Parathyroid adenoma (tissue), 2 donors: ENCODE measurements at regions not wholly inside any gene's neighbourhood (a gene's known extent, or its start where the extent isn't known, plus 50 kb on each side); places are given as distances from the start of the nearest gene placed in this dataset.

Source experiments
- H2AFZ ChIP-seq: fragments of 300-600 bp; sonication (generic); one replicate; pipeline ENCODE4 v1.7.0; 2017; ENCODE audit warnings: antibody characterized with exemption, mild to moderate bottlenecking
- H3K27ac ChIP-seq: fragments of 300-600 bp; sonication (generic); one replicate; pipeline ENCODE4 v1.7.0; 2017
- H3K27me3 ChIP-seq: fragments of 300-600 bp; sonication (generic); one replicate; pipeline ENCODE4 v1.7.0; 2017; ENCODE audit warnings: low read length; ENCODE audit not compliant: control insufficient read depth, insufficient read depth
- H3K36me3 ChIP-seq: fragments of 300-600 bp; sonication (generic); one replicate; pipeline ENCODE4 v1.7.0; 2017; ENCODE audit warnings: low read length; ENCODE audit not compliant: control insufficient read depth, insufficient read depth
- H3K4me1 ChIP-seq: fragments of 300-600 bp; sonication (generic); one replicate; pipeline ENCODE4 v1.7.0; 2017; ENCODE audit warnings: control low read depth
- H3K4me2 ChIP-seq: fragments of 300-600 bp; sonication (generic); one replicate; pipeline ENCODE4 v1.7.0; 2017; ENCODE audit warnings: low read length
- H3K4me3 ChIP-seq: fragments of 300-600 bp; sonication (generic); one replicate; pipeline ENCODE4 v1.7.0; 2017; ENCODE audit warnings: low read depth, low read length
- H3K79me2 ChIP-seq: fragments of 300-600 bp; sonication (generic); one replicate; pipeline ENCODE4 v1.7.0; 2017; ENCODE audit warnings: control low read depth
- H3K9ac ChIP-seq: fragments of 300-600 bp; sonication (generic); one replicate; pipeline ENCODE4 v1.7.0; 2017; ENCODE audit warnings: mild to moderate bottlenecking
- H3K9me3 ChIP-seq: fragments of 300-600 bp; sonication (generic); one replicate; pipeline ENCODE4 v1.7.0; 2017; ENCODE audit warnings: low read length; ENCODE audit not compliant: control insufficient read depth
- TF ChIP-seq, protein P1 (sequence below): fragments of 300-600 bp; sonication (generic); IDR thresholded peaks from one replicate; pipeline ENCODE4 v1.7.0; 2017; ENCODE audit warnings: antibody characterized with exemption, mild to moderate bottlenecking
- donor health status: primary hyperparathyroidism.

DNA sequence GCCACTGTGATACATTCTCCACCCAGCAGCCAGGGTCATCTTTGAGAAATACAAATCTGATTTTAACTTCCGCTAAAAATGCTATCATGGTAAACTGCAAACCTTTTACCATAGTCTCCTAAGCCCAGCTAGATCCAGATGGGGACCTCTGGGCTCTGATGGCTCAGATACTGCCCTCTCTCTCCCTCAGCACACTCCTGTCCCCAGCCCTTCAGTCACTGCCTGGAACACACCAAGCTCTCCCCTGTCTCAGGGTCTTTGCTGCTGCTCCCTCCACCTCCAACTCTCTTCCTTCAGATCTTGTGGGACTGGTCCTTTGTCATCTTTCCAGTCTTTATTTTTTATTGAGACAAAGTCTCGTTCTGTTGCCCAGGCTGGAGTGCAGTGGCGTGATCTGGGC is 65.1 kb downstream of the SPRY4 start:
- no peaks in the 10 kb centered on the region for H3K27me3 ChIP-seq
- no peak overlapping the region for H3K4me3 ChIP-seq
- TF ChIP-seq, protein P1, sequence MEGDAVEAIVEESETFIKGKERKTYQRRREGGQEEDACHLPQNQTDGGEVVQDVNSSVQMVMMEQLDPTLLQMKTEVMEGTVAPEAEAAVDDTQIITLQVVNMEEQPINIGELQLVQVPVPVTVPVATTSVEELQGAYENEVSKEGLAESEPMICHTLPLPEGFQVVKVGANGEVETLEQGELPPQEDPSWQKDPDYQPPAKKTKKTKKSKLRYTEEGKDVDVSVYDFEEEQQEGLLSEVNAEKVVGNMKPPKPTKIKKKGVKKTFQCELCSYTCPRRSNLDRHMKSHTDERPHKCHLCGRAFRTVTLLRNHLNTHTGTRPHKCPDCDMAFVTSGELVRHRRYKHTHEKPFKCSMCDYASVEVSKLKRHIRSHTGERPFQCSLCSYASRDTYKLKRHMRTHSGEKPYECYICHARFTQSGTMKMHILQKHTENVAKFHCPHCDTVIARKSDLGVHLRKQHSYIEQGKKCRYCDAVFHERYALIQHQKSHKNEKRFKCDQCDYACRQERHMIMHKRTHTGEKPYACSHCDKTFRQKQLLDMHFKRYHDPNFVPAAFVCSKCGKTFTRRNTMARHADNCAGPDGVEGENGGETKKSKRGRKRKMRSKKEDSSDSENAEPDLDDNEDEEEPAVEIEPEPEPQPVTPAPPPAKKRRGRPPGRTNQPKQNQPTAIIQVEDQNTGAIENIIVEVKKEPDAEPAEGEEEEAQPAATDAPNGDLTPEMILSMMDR: no peak
- H3K4me2 ChIP-seq: no peak overlapping the region
- no peaks in the 10 kb centered on the region for H3K36me3 ChIP-seq
- H3K79me2 ChIP-seq: no peaks in the 10 kb centered on the region
- H2AFZ ChIP-seq: no peak overlapping the region
- H3K9me3 ChIP-seq: no peaks in the 10 kb centered on the region
- no peak overlapping the region for H3K9ac ChIP-seq
- no peak overlapping the region for H3K27ac ChIP-seq
- no peaks in the 10 kb centered on the region for H3K4me1 ChIP-seq

DNA sequence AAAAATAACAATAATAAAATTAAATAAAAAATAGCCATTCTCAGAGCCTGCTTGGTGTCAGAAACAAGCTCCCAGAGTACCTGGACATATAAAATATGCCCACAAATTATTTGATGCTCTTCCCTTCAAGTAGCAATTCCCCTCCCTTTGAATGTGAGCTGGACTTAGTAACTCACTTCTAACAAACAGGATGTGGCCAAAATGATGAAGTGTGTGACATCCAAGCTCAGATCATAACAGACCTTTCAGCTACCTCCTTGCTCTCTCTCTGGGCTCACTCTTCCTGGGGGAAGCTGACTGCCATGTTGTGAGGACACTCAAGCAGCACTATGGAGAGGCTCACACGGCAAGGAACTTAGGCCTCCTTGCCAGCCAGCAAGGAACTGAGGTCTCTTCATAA is 69.0 kb downstream of the SPRY4 start:
- Histone ChIP-seq H3K27me3 (no peaks in the 10 kb centered on the region), H3K9ac (no peak overlapping the region), H3K4me2 (no peak overlapping the region), H3K4me3 (no peak overlapping the region), H3K4me1 (no peaks in the 10 kb centered on the region), H3K27ac (no peak overlapping the region), H3K36me3 (no peaks in the 10 kb centered on the region), H3K79me2 (no peaks in the 10 kb centered on the region), H2AFZ (no peak overlapping the region), H3K9me3 (no peaks in the 10 kb centered on the region)
- TF ChIP-seq, protein P1: no peak

DNA sequence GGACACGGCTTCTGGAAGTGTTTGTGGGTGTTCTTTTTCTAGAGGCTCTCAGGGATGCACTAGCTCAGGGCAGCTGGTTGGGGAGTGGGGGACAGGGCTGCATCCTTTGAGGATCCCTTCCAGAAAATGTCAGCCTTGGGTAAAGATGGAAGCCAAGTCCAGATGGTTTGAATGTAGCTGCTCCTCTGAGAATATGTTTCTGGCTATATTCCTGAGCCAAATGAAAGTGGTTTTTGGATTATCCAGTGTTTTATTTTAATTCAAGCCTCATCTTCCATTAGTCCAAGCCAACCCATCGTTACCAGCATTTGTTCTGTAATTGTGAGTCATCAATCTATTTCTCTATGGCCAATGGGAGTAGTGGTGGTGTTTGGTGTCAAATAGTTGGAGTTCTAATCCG is 70.4 kb downstream of the SPRY4 start:
- no peak overlapping the region for H3K4me2 ChIP-seq
- H3K27ac ChIP-seq: no peak overlapping the region
- H3K36me3 ChIP-seq: no peaks in the 10 kb centered on the region
- H3K79me2 ChIP-seq: no peaks in the 10 kb centered on the region
- H3K4me3 ChIP-seq: no peak overlapping the region
- no peaks in the 10 kb centered on the region for H3K27me3 ChIP-seq
- no peak overlapping the region for H2AFZ ChIP-seq
- H3K4me1 ChIP-seq: no peaks in the 10 kb centered on the region
- no peak overlapping the region for H3K9ac ChIP-seq
- H3K9me3 ChIP-seq: no peaks in the 10 kb centered on the region
- TF ChIP-seq, protein P1: no peak

DNA sequence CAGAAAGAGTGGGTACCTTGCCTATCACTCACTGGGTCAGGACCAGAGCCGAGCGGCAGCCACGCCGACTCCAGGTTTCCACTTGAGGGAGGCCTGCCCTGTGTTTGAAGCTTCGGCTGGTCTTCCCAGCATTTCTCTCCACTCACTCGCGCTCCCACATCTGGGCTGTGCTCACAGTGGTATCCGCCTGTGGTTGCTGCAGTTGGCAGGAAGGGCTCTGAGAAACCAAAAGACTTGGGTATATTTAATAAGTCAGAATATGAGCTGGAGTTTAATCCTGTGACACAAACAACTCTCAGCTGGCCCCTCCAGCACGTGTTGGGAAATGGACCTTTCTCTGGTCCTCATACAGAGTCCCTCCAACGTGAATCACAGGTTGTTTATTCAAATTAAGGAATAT is 70.9 kb downstream of the SPRY4 start:
- H3K9ac ChIP-seq: no peak overlapping the region
- H3K27me3 ChIP-seq: no peaks in the 10 kb centered on the region
- no peaks in the 10 kb centered on the region for H3K36me3 ChIP-seq
- TF ChIP-seq, protein P1: no peak
- H3K9me3 ChIP-seq: no peaks in the 10 kb centered on the region
- H3K79me2 ChIP-seq: no peaks in the 10 kb centered on the region
- H3K4me3 ChIP-seq: no peak overlapping the region
- H3K4me2 ChIP-seq: no peak overlapping the region
- no peak overlapping the region for H2AFZ ChIP-seq
- no peaks in the 10 kb centered on the region for H3K4me1 ChIP-seq
- no peak overlapping the region for H3K27ac ChIP-seq

DNA sequence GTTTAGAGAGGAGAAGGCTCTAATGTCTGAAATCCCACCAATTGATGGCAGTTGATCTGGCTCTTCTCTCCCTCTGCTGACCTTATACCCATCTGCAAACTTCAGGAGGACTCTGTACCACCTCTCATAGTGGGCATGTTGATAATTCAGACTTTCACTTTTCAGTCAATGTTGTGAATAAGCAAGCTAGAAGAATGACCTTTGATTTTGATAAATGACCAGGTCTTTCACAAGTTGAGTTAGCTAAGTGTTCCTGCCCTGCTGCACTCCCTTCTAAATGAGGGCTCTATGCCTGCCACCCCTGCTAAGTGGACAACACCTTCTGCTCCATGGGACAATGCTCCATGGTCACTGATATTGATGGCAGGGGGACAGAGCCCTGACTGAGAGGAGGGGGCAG is 74.7 kb downstream of the SPRY4 start:
- H3K4me3 ChIP-seq: no peak overlapping the region
- H3K79me2 ChIP-seq: no peaks in the 10 kb centered on the region
- no peaks in the 10 kb centered on the region for H3K27me3 ChIP-seq
- no peak overlapping the region for H3K4me2 ChIP-seq
- no peak overlapping the region for H3K27ac ChIP-seq
- no peaks in the 10 kb centered on the region for H3K9me3 ChIP-seq
- TF ChIP-seq, protein P1: no peak
- H3K9ac ChIP-seq: no peak overlapping the region
- H3K4me1 ChIP-seq: no peaks in the 10 kb centered on the region
- no peaks in the 10 kb centered on the region for H3K36me3 ChIP-seq
- H2AFZ ChIP-seq: no peak overlapping the region
